H1 (cell line): ENCODE measurements at regions not wholly inside any gene's neighbourhood (a gene's known extent, or its start where the extent isn't known, plus 50 kb on each side); places are given as distances from the start of the nearest gene placed in this dataset.

Source experiments
- CBX5 ChIP-seq: fragments of 300-800, 300-1000 bp; sonication (generic); IDR thresholded peaks from 2 replicates; pipeline ENCODE4 v1.7.1; 2016; ENCODE audit warnings: antibody characterized with exemption, low read length, low read depth
- TF ChIP-seq, protein P1 (sequence below): fragments of 300-600 bp; sonication (generic); IDR thresholded peaks from 2 replicates; pipeline ENCODE4 v1.7.1; 2012; ENCODE audit warnings: low read length, moderate library complexity, mild to moderate bottlenecking, inconsistent platforms; ENCODE audit not compliant: insufficient replicate concordance

DNA sequence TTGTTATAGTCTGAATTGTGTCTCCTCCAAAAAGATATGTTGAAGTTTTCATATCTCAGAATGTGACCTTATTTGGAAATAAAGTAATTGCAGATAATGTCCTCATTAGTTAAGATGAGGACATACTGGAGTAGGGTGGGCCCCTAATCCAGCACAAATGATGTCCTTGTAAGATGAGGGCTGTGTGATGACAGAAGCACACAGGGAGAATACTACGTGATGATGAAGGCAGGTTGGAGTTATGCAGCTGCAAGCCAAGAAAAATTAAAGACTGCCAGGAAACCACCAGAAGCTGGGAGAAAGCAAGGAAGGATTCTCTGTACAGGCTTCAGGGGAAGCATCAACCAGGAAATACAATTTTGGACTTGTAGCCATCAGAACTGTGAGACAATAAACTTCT is 58.3 kb upstream of the PNPT1 start (continued):
- TF ChIP-seq, protein P1, sequence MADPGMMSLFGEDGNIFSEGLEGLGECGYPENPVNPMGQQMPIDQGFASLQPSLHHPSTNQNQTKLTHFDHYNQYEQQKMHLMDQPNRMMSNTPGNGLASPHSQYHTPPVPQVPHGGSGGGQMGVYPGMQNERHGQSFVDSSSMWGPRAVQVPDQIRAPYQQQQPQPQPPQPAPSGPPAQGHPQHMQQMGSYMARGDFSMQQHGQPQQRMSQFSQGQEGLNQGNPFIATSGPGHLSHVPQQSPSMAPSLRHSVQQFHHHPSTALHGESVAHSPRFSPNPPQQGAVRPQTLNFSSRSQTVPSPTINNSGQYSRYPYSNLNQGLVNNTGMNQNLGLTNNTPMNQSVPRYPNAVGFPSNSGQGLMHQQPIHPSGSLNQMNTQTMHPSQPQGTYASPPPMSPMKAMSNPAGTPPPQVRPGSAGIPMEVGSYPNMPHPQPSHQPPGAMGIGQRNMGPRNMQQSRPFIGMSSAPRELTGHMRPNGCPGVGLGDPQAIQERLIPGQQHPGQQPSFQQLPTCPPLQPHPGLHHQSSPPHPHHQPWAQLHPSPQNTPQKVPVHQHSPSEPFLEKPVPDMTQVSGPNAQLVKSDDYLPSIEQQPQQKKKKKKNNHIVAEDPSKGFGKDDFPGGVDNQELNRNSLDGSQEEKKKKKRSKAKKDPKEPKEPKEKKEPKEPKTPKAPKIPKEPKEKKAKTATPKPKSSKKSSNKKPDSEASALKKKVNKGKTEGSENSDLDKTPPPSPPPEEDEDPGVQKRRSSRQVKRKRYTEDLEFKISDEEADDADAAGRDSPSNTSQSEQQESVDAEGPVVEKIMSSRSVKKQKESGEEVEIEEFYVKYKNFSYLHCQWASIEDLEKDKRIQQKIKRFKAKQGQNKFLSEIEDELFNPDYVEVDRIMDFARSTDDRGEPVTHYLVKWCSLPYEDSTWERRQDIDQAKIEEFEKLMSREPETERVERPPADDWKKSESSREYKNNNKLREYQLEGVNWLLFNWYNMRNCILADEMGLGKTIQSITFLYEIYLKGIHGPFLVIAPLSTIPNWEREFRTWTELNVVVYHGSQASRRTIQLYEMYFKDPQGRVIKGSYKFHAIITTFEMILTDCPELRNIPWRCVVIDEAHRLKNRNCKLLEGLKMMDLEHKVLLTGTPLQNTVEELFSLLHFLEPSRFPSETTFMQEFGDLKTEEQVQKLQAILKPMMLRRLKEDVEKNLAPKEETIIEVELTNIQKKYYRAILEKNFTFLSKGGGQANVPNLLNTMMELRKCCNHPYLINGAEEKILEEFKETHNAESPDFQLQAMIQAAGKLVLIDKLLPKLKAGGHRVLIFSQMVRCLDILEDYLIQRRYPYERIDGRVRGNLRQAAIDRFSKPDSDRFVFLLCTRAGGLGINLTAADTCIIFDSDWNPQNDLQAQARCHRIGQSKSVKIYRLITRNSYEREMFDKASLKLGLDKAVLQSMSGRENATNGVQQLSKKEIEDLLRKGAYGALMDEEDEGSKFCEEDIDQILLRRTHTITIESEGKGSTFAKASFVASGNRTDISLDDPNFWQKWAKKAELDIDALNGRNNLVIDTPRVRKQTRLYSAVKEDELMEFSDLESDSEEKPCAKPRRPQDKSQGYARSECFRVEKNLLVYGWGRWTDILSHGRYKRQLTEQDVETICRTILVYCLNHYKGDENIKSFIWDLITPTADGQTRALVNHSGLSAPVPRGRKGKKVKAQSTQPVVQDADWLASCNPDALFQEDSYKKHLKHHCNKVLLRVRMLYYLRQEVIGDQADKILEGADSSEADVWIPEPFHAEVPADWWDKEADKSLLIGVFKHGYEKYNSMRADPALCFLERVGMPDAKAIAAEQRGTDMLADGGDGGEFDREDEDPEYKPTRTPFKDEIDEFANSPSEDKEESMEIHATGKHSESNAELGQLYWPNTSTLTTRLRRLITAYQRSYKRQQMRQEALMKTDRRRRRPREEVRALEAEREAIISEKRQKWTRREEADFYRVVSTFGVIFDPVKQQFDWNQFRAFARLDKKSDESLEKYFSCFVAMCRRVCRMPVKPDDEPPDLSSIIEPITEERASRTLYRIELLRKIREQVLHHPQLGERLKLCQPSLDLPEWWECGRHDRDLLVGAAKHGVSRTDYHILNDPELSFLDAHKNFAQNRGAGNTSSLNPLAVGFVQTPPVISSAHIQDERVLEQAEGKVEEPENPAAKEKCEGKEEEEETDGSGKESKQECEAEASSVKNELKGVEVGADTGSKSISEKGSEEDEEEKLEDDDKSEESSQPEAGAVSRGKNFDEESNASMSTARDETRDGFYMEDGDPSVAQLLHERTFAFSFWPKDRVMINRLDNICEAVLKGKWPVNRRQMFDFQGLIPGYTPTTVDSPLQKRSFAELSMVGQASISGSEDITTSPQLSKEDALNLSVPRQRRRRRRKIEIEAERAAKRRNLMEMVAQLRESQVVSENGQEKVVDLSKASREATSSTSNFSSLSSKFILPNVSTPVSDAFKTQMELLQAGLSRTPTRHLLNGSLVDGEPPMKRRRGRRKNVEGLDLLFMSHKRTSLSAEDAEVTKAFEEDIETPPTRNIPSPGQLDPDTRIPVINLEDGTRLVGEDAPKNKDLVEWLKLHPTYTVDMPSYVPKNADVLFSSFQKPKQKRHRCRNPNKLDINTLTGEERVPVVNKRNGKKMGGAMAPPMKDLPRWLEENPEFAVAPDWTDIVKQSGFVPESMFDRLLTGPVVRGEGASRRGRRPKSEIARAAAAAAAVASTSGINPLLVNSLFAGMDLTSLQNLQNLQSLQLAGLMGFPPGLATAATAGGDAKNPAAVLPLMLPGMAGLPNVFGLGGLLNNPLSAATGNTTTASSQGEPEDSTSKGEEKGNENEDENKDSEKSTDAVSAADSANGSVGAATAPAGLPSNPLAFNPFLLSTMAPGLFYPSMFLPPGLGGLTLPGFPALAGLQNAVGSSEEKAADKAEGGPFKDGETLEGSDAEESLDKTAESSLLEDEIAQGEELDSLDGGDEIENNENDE = no peak
- TF ChIP-seq CBX5 = no peak
